ENCODE measurements at regions not wholly inside any gene's neighbourhood (a gene's known extent, or its start where the extent isn't known, plus 50 kb on each side); places are given as distances from the start of the nearest gene placed in this dataset.

DNA sequence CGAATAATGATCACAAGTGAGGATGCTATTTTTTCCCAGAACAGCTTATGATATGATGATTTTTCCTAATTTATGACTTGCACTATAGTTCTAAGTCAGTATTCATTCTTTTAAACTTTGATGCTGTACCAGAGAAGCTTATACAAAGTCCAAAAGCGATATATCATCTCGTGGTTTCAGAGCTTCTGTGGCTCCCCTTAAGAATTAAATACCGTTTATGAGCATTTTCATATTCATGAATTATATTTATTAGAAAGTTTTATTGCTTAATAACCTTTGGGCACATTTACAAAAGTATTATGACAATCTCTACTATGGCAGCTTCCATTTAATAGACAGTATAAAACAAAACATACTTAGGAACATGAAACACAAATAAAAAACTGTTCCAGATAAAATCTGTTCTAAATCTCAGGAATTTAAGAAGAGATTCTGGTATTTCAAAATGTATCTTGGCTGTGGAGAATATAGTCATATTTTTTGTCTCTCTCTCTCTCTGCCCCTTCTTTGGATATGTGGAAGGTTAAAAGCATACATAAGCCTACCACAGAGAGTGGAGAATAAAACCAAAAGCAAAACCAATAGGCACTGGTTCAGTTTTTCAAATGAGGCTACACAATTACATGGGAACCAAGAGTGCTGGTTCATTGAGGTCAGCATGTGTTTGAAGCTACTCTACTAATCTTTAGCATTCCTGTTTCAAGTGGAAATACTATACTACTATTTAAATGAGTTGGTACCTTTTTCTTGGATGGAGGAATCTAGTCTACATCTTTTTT lies 884.5 kb upstream of the GJE1 start:
- H3K36me3 Mint-ChIP-seq (ENCODE audit: unreplicated experiment), result no peaks in the 10 kb centered on the region
- peaks cover 23% of the 10 kb centered on the region for H3K4me1 Mint-ChIP-seq (ENCODE audit: unreplicated experiment)
- no peak overlapping the region for H3K4me3 Mint-ChIP-seq (ENCODE audit: unreplicated experiment)
- H3K9me3 Mint-ChIP-seq (ENCODE audit: unreplicated experiment), result no peaks in the 10 kb centered on the region
- TF ChIP-seq, protein P1, sequence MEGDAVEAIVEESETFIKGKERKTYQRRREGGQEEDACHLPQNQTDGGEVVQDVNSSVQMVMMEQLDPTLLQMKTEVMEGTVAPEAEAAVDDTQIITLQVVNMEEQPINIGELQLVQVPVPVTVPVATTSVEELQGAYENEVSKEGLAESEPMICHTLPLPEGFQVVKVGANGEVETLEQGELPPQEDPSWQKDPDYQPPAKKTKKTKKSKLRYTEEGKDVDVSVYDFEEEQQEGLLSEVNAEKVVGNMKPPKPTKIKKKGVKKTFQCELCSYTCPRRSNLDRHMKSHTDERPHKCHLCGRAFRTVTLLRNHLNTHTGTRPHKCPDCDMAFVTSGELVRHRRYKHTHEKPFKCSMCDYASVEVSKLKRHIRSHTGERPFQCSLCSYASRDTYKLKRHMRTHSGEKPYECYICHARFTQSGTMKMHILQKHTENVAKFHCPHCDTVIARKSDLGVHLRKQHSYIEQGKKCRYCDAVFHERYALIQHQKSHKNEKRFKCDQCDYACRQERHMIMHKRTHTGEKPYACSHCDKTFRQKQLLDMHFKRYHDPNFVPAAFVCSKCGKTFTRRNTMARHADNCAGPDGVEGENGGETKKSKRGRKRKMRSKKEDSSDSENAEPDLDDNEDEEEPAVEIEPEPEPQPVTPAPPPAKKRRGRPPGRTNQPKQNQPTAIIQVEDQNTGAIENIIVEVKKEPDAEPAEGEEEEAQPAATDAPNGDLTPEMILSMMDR (IDR thresholded peaks at IDR 0.05), result no peak
- H3K27ac Mint-ChIP-seq (ENCODE audit: unreplicated experiment), result peak overlapping the region; percentile 39
- no peak for DNase-seq (ENCODE audit: extremely low spot score, unreplicated experiment)
- H3K27me3 Mint-ChIP-seq (ENCODE audit: unreplicated experiment), result no peaks in the 10 kb centered on the region

DNA sequence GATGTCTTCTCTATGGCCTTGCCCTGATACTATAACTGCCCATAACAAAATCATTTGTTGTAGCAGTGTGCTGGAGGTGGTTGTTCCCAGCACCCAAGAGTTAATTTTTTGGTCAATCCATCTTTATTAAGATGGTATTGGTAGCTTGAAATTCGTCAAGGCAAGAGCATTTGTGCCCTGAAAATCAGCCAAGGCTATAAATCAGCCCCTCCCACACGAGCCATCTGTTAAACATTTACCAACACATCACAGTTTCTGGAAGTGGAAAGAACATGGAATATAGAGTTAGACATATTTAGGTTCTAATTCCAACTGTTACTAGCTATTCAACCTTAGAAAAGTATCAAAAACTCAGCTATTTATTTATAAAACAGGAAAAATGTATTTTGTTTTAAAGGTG lies 888.4 kb upstream of the GJE1 start:
- Mint-ChIP-seq H3K36me3 (ENCODE audit: unreplicated experiment) (no peaks in the 10 kb centered on the region), H3K4me1 (ENCODE audit: unreplicated experiment) (peaks cover 16% of the 10 kb centered on the region), H3K27me3 (ENCODE audit: unreplicated experiment) (no peaks in the 10 kb centered on the region), H3K27ac (ENCODE audit: unreplicated experiment) (no peak overlapping the region), H3K9me3 (ENCODE audit: unreplicated experiment) (no peaks in the 10 kb centered on the region), H3K4me3 (ENCODE audit: unreplicated experiment) (no peak overlapping the region)
- no peak for DNase-seq (ENCODE audit: extremely low spot score, unreplicated experiment)
- TF ChIP-seq, protein P1 (IDR thresholded peaks at IDR 0.05), result no peak

DNA sequence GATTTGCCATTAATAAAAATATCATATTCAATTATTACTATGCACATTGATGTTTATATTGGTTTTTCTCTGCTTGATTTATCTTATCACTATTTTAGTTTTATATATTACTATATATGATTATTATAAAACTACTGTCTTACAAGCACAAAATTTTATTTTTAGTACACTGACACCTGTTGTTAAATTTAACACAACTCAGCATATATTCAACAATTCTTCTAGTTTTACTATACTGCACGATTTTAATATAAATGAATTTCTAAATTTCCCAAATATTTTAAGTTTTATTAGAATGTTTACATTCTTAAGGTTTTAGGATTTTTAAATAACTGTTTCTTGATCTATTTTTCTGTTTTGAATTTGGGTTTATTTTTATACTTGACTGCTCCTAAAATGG lies 889.8 kb upstream of the GJE1 start:
- H3K36me3 Mint-ChIP-seq (ENCODE audit: unreplicated experiment), result no peaks in the 10 kb centered on the region
- TF ChIP-seq, protein P1 (IDR thresholded peaks at IDR 0.05), result no peak

DNA sequence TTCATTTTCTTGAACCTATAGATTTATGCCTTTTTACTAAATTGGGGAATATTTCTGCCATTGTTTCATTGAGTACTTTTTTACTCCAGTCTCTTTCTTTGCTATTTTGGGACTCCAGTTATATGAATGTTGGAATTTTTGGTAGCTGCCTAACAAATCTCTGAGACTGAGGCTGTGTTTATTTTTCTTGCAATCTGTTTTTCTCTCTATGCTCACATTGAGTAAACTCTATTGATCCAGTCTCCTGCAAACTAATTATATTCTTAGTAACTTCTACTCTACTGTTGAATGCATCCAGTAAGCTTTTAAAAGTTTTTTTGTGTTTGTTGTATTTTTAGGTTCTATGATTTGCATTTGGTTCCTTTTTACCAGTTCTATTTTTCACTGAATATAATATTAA lies 903.4 kb upstream of the GJE1 start:
- TF ChIP-seq, protein P1 (IDR thresholded peaks at IDR 0.05), result no peak
- Mint-ChIP-seq H3K27ac (ENCODE audit: unreplicated experiment) (no peak overlapping the region), H3K27me3 (ENCODE audit: unreplicated experiment) (no peaks in the 10 kb centered on the region), H3K9me3 (ENCODE audit: unreplicated experiment) (peaks cover 19% of the 10 kb centered on the region), H3K4me1 (ENCODE audit: unreplicated experiment) (no peaks in the 10 kb centered on the region), H3K4me3 (ENCODE audit: unreplicated experiment) (no peak overlapping the region), H3K36me3 (ENCODE audit: unreplicated experiment) (peaks cover 1% of the 10 kb centered on the region)
- no peak for DNase-seq (ENCODE audit: extremely low spot score, unreplicated experiment)

More for the DNA sequence above, 889.8 kb upstream of the GJE1 start:
- peaks cover 12% of the 10 kb centered on the region for H3K4me1 Mint-ChIP-seq (ENCODE audit: unreplicated experiment)
- H3K9me3 Mint-ChIP-seq (ENCODE audit: unreplicated experiment), result no peaks in the 10 kb centered on the region
- no peak overlapping the region for H3K27ac Mint-ChIP-seq (ENCODE audit: unreplicated experiment)
- no peak for DNase-seq (ENCODE audit: extremely low spot score, unreplicated experiment)
- no peak overlapping the region for H3K4me3 Mint-ChIP-seq (ENCODE audit: unreplicated experiment)
- H3K27me3 Mint-ChIP-seq (ENCODE audit: unreplicated experiment), result no peaks in the 10 kb centered on the region

DNA sequence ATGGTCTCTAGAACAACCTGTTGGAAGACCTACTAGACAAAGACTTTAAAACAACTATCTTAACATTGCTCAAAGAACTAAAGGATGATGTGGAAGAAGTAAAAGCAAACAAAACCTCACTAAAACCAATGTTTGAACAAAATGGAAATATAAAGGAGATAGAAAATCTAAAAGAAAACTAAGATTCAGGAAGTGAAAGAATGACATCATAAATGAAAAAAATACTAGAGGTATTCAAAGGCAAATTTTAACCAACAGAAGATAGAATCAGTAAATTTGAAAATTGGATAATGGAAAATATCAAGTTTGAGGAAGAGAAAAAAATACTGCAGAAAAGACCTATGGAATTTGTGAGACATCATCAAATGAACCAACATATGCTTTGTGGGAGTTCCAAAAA lies 914.1 kb upstream of the GJE1 start:
- Mint-ChIP-seq H3K36me3 (ENCODE audit: unreplicated experiment) (peaks cover 11% of the 10 kb centered on the region), H3K27ac (ENCODE audit: unreplicated experiment) (no peak overlapping the region), H3K9me3 (ENCODE audit: unreplicated experiment) (peaks cover 34% of the 10 kb centered on the region), H3K4me1 (ENCODE audit: unreplicated experiment) (no peaks in the 10 kb centered on the region), H3K4me3 (ENCODE audit: unreplicated experiment) (no peak overlapping the region), H3K27me3 (ENCODE audit: unreplicated experiment) (no peaks in the 10 kb centered on the region)
- TF ChIP-seq, protein P1 (IDR thresholded peaks at IDR 0.05), result no peak
- no peak for DNase-seq (ENCODE audit: extremely low spot score, unreplicated experiment)

All from osteocyte (in vitro differentiated cells).